ENCODE measurements at regions not wholly inside any gene's neighbourhood (a gene's known extent, or its start where the extent isn't known, plus 50 kb on each side); places are given as distances from the start of the nearest gene placed in this dataset.
"Not testable (repeated sequence)": the region's sequence is repeated elsewhere in the genome, so short reads cannot be mapped to it uniquely, and the experiment has no call there.

DNA sequence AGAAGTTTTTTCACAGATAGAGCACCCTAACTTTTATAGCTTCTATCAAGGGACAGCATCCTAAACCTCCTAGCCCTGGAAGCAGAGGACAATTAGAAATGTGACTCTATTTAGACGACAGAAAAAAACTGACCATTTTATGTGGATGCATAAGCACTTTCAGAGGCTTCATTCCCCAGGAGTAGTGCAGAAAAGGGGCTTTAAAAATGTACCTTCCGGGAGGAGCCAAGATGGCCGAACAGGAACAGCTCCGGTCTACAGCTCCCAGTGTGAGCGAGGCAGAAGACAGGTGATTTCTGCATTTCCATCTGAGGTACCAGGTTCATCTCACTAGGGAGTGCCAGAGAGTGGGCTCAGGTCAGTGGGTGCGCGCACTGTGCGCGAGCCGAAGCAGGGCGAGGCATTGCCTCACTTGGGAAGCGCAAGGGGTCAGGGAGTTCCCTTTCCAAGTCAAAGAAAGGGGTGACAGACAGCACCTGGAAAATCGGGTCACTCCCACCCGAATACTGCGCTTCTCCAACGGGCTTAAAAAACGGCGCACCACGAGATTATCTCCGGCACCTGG lies 416.4 kb upstream of the C1orf87 start:
- not testable (repeated sequence) for DNase-seq

- no peak for DNase-seq
Observed at GRCh38 chr1:60488847-60489246, 415.3 kb upstream of the C1orf87 start.

GRCh38 chr1:60487565-60488345 lies 414.2 kb upstream of the C1orf87 start:
- no peak for DNase-seq

DNA sequence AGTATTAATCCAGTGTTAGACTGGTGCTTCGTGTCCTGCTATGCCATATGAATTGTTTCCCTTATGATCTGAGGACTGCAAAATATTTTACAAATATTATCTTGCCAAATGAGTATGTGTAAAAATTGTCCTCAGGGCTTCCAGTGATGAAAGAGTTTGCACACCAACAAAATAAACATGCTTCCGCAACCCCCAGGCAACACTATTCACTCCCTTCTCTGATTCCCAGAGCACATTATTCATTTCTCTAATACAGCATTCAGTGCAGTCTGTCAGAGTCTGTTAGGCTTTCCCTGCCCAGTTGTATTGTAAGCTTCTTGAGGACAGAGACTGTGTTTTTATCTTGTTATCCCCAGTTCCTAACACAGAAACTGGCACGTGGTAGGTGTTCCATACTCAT lies 409.9 kb upstream of the C1orf87 start:
- no peak for DNase-seq

DNA sequence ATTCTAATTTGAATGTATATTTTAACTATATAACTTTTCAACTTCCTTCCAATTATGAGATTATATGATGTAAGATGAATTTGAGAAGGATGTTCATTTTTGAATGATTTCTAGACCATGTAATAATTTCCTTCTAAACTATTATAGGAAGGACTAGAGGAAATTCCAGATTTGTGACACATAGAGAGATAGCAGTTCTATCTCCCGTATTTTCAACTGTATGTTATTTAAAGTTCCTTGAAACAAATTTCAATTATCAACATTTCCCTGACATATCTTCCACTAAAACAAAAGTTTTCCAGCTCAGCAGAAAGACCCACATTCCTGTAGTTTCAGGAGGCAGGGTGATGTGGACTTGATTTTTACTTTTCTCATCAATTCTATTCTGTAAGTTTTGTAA lies 396.7 kb upstream of the C1orf87 start:
- no peak for DNase-seq

- no peak for DNase-seq
Observed at GRCh38 chr1:60463786-60464185, 390.2 kb upstream of the C1orf87 start.

GRCh38 chr1:60463146-60463545 lies 389.6 kb upstream of the C1orf87 start:
- DNase-seq = no peak

GRCh38 chr1:60461925-60462595 lies 388.5 kb upstream of the C1orf87 start:
- DNase-seq = no peak

DNA sequence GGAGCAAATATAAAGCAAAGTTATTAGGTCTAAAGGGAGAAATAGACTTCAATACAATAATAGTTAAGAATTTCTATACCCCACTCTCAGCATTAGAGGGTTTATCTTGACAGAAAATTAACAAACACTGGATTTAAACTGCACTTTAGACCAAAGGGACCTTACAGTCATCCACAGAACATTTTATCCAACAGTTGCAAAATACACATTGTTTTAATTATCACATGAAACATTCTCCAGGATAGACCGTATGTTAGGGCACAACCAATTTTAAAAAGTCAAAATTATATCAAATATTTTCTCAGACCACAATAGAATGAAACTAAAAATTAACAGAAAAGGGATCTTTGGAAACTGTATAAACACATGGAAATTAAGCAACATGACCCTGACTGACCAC lies 384.5 kb upstream of the C1orf87 start:
- DNase-seq = no peak

DNA sequence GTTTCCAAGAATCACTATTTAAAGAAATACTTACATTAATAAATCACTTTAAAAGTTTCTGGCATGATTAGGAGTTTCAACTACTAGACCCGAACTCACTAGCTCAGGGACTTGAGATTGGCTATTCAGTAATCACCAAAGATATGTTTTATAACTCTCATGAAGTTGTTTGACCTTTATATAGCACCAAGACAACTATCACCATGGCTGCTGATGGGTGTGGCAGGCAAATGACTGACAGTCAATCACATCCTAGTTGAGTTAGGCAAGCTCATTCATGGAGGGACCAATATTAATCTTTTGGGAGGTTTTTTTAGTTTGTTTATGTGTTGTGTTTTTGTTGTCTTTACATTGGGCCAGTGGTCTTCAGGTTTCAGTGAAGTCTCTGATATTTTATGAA lies 376.3 kb upstream of the C1orf87 start:
- DNase-seq = no peak

DNA sequence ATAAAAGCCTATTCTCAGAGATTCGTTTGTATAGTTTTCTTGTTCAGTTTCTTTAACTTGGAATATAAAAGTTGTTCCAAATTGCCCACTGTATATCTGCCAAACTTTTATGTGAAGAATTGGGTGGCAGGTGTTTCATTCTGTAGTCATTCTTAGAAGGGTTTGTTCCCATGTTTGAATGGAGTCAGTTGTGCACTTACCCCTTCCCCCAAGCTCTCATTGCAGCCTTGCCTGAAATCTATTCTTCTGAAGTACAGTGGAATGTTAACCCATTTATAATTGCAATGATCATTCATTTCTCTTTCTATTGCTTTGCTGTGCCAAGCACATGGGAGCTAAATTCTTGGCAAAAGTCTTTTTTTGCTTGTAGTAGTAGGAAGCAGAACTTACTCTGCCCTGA lies 375.3 kb upstream of the C1orf87 start:
- DNase-seq = no peak

- DNase-seq = no peak
Observed at GRCh38 chr1:60444680-60445079, 371.1 kb upstream of the C1orf87 start.

GRCh38 chr1:60436186-60436585 lies 362.6 kb upstream of the C1orf87 start:
- no peak for DNase-seq

DNA sequence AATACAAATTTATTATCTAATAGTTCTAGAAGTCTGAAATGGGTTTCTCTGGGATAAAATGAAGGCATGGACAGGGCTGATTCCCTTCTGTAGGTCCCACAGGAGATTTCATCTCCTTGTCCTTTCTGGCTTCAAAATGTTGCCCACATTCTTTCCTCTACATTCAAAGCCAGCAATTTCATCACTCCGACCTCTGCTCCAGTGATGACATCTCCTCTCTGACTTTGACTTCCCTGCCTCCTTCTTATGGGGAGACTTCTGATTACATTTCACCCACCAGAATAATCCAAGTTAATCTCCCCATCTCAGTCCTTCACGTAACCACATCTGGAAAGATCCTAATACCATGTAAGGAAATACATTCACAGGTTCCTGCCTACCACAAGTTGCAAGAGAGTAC lies 358.0 kb upstream of the C1orf87 start:
- DNase-seq = no peak

DNA sequence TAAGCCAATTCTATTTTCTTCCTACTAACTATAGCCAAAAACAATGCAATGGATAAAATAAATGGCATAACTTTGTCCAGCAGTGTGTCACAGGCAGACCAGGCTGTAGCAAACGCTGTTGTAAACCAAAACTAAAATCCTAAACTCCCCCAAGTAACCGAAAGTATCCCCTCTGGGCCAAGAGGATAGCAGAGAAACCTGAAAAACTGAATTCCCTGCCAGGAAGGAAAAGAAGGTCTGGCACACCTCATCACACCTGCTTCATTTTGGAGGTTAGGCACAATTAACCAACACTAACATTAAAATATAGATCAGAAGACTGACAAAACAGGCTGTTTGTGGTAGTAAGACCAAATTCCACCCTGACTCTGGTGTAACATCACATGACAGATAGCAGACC lies 356.8 kb upstream of the C1orf87 start:
- no peak for DNase-seq

GRCh38 chr1:60428127-60428526 lies 354.6 kb upstream of the C1orf87 start:
- no peak for DNase-seq

- DNase-seq = no peak
Observed at GRCh38 chr1:60427701-60428100, 354.1 kb upstream of the C1orf87 start.

GRCh38 chr1:60427194-60427593 lies 353.6 kb upstream of the C1orf87 start:
- DNase-seq = no peak

GRCh38 chr1:60425528-60425927 lies 352.0 kb upstream of the C1orf87 start:
- DNase-seq = no peak

- no peak for DNase-seq
Observed at GRCh38 chr1:60423146-60423780, 349.7 kb upstream of the C1orf87 start.

DNA sequence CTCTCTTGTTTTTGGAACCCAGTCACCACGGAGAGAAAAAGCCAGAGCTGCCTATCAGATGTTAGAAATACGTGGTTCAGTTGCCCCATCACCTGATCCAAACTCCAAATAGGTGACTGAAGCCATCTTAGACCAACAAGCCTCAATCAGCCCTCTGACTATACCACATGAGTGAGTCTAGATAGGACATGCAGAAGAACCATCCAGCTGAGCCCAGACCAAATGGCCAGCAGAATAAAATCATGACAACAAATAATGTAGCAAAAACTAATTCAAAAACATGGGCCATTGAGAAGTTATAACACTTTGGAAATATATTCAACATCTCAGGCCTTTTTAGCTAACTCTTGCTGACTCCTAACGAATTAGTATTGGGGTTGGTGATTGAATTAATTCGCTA lies 348.4 kb upstream of the C1orf87 start:
- no peak for DNase-seq

GRCh38 chr1:60419023-60419422 lies 345.5 kb upstream of the C1orf87 start:
- DNase-seq = no peak

GRCh38 chr1:60415696-60416095 lies 342.1 kb upstream of the C1orf87 start:
- no peak for DNase-seq

GRCh38 chr1:60413091-60413490 lies 339.5 kb upstream of the C1orf87 start:
- no peak for DNase-seq
